PC-9 (cell line): ENCODE measurements at regions not wholly inside any gene's neighbourhood (a gene's known extent, or its start where the extent isn't known, plus 50 kb on each side); places are given as distances from the start of the nearest gene placed in this dataset.

ENCODE experiments used
- BruUV-seq: library from RNA; stranded (reverse); fragments of 400-500 nt; replicated peaks from 2 replicates; lab custom pipeline; 2021; lab: Mats Ljungman, UMichigan
- CTCF ChIA-PET: fragments of 300-600 bp; sonication (Branson Sonifier 250); formaldehyde crosslinking; loops from one replicate; lab custom pipeline; 2022; ENCODE audit warnings: antibody characterized with exemption; lab: Charles Lee
- POLR2A ChIA-PET: fragments of 300-600 bp; sonication (Branson Sonifier 250); formaldehyde crosslinking; loops from one replicate; lab custom pipeline; 2022; ENCODE audit warnings: antibody characterized with exemption; ENCODE audit not compliant: unreplicated experiment; lab: Charles Lee
- DNase-seq, 2 experiments: peaks; one replicate each; pipeline versions ENCODE4 v3.0.0 to v3.0.0-alpha.2; 2015 to 2022; ENCODE audit warnings: mixed read lengths in 1 of 2
- H2AFZ ChIP-seq: fragments of 200-600 bp; sonication (generic); 2 replicates; pipeline ENCODE4 v1.8.1; 2017; ENCODE audit warnings: antibody characterized with exemption
- H3F3A ChIP-seq: fragments of 200-600 bp; sonication (generic); 2 replicates; pipeline ENCODE4 v1.8.1; 2017; ENCODE audit warnings: antibody characterized with exemption, mild to moderate bottlenecking, low read depth; ENCODE audit not compliant: insufficient read depth
- H3K27ac ChIP-seq: fragments of 200-600 bp; sonication (generic); 2 replicates; pipeline ENCODE4 v1.6.1; 2016; ENCODE audit warnings: mixed run types
- H3K27me3 ChIP-seq: fragments of 200-600 bp; sonication (generic); 2 replicates; pipeline ENCODE4 v1.6.1; 2016; ENCODE audit warnings: low read depth, mixed run types; ENCODE audit not compliant: insufficient read depth
- H3K36me3 ChIP-seq: fragments of 200-600 bp; sonication (generic); 2 replicates; pipeline ENCODE4 v1.6.1; 2016; ENCODE audit warnings: low read depth, mixed run types
- H3K4me1 ChIP-seq: fragments of 200-600 bp; sonication (generic); replicated peaks from 2 replicates; pipeline ENCODE4 v1.6.1; 2016; ENCODE audit warnings: mixed run types; ENCODE audit not compliant: insufficient read depth
- H3K4me2 ChIP-seq: fragments of 200-600 bp; sonication (generic); 2 replicates; pipeline ENCODE4 v1.6.1; 2017; ENCODE audit warnings: mixed run types
- H3K4me3 ChIP-seq: fragments of 200-600 bp; sonication (generic); 2 replicates; pipeline ENCODE4 v1.6.1; 2016; ENCODE audit warnings: mixed run types
- H3K79me2 ChIP-seq: fragments of 200-600 bp; sonication (generic); 2 replicates; pipeline ENCODE4 v1.6.1; 2017; ENCODE audit warnings: low read depth, mixed run types
- H3K9me2 ChIP-seq: fragments of 200-600 bp; sonication (generic); 2 replicates; pipeline ENCODE4 v1.8.1; 2017; ENCODE audit warnings: mild to moderate bottlenecking; ENCODE audit not compliant: insufficient read depth
- H3K9me3 ChIP-seq: fragments of 200-600 bp; sonication (generic); 2 replicates; pipeline ENCODE4 v1.8.1; 2016; ENCODE audit warnings: low read depth; ENCODE audit not compliant: insufficient read depth
- H4K20me1 ChIP-seq: fragments of 200-600 bp; sonication (generic); 2 replicates; pipeline ENCODE4 v1.8.1; 2017; ENCODE audit not compliant: insufficient read depth
- EZH2 ChIP-seq: fragments of 200-600 bp; sonication (generic); IDR thresholded peaks from 2 replicates; pipeline ENCODE4 v1.8.0; 2017; ENCODE audit warnings: antibody characterized with exemption, low read depth
- intact Hi-C: fragments of 100-400 bp; cut with micrococcal nuclease; formaldehyde crosslinking; loops from one replicate; pipeline ENCODE4 v1.10.0; 2022; ENCODE audit not compliant: unreplicated experiment
- TF ChIP-seq, protein P1 (sequence below): fragments of 200-600 bp; sonication (generic); conservative IDR thresholded peaks from 2 replicates; pipeline ENCODE4 v1.6.1; 2017; ENCODE audit warnings: mixed run types, antibody characterized with exemption, mild to moderate bottlenecking, moderate library complexity

DNA sequence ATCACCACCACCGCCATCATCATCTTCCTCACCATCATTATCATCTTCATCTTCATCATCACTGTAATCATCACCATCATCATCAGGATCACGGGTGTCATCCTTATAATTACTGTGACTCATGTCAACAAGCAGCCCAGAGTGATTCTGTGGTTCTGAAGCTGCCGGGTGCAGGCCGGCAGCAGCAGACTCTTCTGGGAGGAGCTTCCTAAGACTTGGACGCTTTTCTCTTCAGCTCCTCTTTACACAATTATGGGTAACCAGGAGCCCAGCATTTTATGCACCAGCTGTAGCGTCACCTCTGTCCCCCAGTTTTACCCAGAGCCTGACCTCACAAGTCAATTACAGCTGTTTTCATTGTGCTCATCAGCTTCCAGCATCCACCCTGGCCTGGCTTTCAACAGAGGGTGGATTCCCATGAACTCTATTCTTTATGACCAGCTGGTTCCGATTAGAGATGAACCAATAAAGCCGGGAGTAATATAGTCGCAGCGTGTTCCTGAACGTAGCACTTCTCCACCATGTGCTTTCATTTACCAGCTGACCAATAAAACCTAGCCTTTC is 275.8 kb downstream of the FOXL1 start:
- Histone ChIP-seq H3K79me2 (no peaks in the 10 kb centered on the region), H3K9me3 (no peaks in the 10 kb centered on the region)

DNA sequence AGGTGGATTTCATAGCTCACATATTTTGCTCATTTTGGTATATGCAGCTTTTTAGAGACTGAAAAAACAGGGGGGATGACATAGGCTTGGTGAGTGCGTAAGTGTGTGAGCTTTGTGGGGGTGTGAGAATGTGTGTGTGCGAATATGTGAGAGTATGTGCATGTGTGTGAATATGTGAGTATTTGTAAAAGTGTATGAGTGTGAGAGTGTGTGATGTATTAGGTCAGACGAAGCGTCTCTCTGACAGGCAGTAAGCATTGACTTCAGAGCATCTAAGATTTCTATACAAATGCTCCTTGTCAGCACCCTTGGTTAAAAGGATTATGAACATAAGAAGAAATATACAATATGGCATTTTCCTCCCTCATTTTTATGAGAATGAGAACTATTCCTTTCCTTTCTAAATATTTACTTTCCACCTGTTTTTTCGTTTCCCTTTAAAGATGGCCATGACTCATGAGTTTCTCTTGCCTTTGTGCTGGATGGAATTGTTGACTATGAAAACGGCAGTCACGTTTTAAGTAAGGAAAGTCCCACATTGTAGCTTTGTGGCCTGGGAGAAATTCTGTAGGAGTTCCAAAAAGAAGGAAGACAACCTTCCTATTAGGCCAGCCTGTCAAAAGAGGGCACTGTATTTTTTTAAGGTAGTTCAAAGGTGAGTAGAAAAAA is 276.4 kb downstream of the FOXL1 start:
- H3K27ac ChIP-seq: no peak overlapping the region
- H2AFZ ChIP-seq: no peak overlapping the region
- no peaks in the 10 kb centered on the region for H4K20me1 ChIP-seq
- intact Hi-C loops: no loop called here
- H3K79me2 ChIP-seq: no peaks in the 10 kb centered on the region
- no peaks in the 10 kb centered on the region for H3K9me2 ChIP-seq
- no peaks in the 10 kb centered on the region for H3K4me1 ChIP-seq
- no peaks in the 10 kb centered on the region for H3K9me3 ChIP-seq
- no peak overlapping the region for H3K4me3 ChIP-seq
- no TSS peak for BruUV-seq
- TF ChIP-seq, protein P1, sequence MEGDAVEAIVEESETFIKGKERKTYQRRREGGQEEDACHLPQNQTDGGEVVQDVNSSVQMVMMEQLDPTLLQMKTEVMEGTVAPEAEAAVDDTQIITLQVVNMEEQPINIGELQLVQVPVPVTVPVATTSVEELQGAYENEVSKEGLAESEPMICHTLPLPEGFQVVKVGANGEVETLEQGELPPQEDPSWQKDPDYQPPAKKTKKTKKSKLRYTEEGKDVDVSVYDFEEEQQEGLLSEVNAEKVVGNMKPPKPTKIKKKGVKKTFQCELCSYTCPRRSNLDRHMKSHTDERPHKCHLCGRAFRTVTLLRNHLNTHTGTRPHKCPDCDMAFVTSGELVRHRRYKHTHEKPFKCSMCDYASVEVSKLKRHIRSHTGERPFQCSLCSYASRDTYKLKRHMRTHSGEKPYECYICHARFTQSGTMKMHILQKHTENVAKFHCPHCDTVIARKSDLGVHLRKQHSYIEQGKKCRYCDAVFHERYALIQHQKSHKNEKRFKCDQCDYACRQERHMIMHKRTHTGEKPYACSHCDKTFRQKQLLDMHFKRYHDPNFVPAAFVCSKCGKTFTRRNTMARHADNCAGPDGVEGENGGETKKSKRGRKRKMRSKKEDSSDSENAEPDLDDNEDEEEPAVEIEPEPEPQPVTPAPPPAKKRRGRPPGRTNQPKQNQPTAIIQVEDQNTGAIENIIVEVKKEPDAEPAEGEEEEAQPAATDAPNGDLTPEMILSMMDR: no peak
- TF ChIP-seq EZH2: no peak
- H3K4me2 ChIP-seq: no peak overlapping the region
- no peaks in the 10 kb centered on the region for H3F3A ChIP-seq
- ChIA-PET CTCF (no interaction called here), POLR2A (no interaction called here)
- no peak for DNase-seq
- H3K36me3 ChIP-seq: no peaks in the 10 kb centered on the region
- H3K27me3 ChIP-seq: peaks cover 73% of the 10 kb centered on the region

More for the DNA sequence above, 275.8 kb downstream of the FOXL1 start:
- no peak for TF ChIP-seq EZH2
- TF ChIP-seq, protein P1: no peak
- Histone ChIP-seq H4K20me1 (no peaks in the 10 kb centered on the region), H3K4me1 (no peaks in the 10 kb centered on the region), H3K9me2 (no peaks in the 10 kb centered on the region), H3K27ac (no peak overlapping the region), H3F3A (no peaks in the 10 kb centered on the region), H3K4me2 (no peak overlapping the region), H3K27me3 (peaks cover 66% of the 10 kb centered on the region), H3K36me3 (no peaks in the 10 kb centered on the region), H3K4me3 (no peak overlapping the region), H2AFZ (no peak overlapping the region)
- BruUV-seq: no TSS peak
- ChIA-PET CTCF (no interaction called here), POLR2A (no interaction called here)
- no peak for DNase-seq
- intact Hi-C loops: no loop called here

DNA sequence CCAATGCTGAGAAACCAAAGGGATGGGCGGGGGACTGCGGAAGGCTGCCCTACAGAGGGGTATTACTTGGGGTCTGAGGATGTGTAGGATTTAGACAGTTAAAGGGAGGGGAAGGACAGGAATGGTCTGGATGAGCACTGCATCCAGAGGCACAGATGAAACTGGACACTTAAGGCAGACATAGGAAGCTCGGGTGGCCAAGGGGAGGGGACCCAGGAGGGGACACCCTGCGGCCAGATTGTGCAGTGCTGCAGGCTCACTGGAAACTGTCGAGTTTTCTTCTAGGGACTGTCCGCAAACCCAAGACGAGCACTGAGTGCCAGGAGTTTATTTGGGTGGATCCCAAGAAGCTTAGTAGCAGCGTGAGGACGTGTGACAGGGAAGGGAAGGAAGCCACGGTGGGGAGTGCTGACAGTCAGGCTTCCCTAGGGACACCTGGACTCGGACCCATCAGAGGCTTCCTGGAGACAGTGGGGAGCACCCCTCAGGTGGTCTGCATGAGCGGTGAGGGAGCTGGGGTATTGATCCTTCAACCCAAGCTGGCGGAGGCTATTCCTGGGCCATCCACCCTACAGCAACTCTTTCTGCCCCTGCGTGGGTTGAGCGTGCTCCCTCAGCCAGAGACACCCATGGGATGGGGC is 278.7 kb downstream of the FOXL1 start:
- H3F3A ChIP-seq: no peaks in the 10 kb centered on the region
- H3K27ac ChIP-seq: no peak overlapping the region
- H3K36me3 ChIP-seq: no peaks in the 10 kb centered on the region
- TF ChIP-seq EZH2: no peak
- TF ChIP-seq, protein P1: no peak
- no peaks in the 10 kb centered on the region for H3K9me3 ChIP-seq
- H3K27me3 ChIP-seq: peaks cover 76% of the 10 kb centered on the region
- H4K20me1 ChIP-seq: no peaks in the 10 kb centered on the region
- ChIA-PET CTCF (no interaction called here), POLR2A (no interaction called here)
- intact Hi-C loops: no loop called here
- DNase-seq: no peak
- no peaks in the 10 kb centered on the region for H3K4me1 ChIP-seq
- H3K9me2 ChIP-seq: no peaks in the 10 kb centered on the region
- H3K79me2 ChIP-seq: no peaks in the 10 kb centered on the region
- H2AFZ ChIP-seq: no peak overlapping the region
- no peak overlapping the region for H3K4me3 ChIP-seq
- no peak overlapping the region for H3K4me2 ChIP-seq
- no TSS peak for BruUV-seq
